ENCODE measurements at regions not wholly inside any gene's neighbourhood (a gene's known extent, or its start where the extent isn't known, plus 50 kb on each side); places are given as distances from the start of the nearest gene placed in this dataset.

GRCh38 chr12:60072911-60073310 is 477.1 kb downstream of the SLC16A7 start:
- H3K79me2 ChIP-seq (ENCODE audit: control insufficient read depth, insufficient read depth, low read length), result no peaks in the 10 kb centered on the region
- no peaks in the 10 kb centered on the region for H3K36me3 ChIP-seq (ENCODE audit: control insufficient read depth in 2 of 2, extremely low read depth in 1 of 2, insufficient read depth in 2 of 2, low read length in 2 of 2)
- H3K9me3 ChIP-seq (ENCODE audit: control insufficient read depth, low read depth, low read length), result no peaks in the 10 kb centered on the region
- H3K4me1 ChIP-seq (ENCODE audit: control insufficient read depth, extremely low read depth, insufficient read depth, low read length), result peaks cover 33% of the 10 kb centered on the region
- dilution Hi-C loops (cut with MboI; ENCODE audit: extremely low pct_ligation_motif_present, low sequenced_read_pairs), result no loop called here
- H3K4me2 ChIP-seq (ENCODE audit: control insufficient read depth, extremely low read depth, insufficient read depth, low read depth, low read length), result no peak overlapping the region
- H3K4me3 ChIP-seq (ENCODE audit: control insufficient read depth in 2 of 3, extremely low read depth in 1 of 3, insufficient read depth in 2 of 3, low read depth in 1 of 3, low read length in 3 of 3), result no peak overlapping the region
- H4K20me1 ChIP-seq (ENCODE audit: control insufficient read depth, extremely low read depth, insufficient read depth, low read length), result no peaks in the 10 kb centered on the region
- FAIRE-seq (no peak), DNase-seq (ENCODE audit: low read depth, low spot score) (peak; percentile 23)
- no peak overlapping the region for H3K9ac ChIP-seq (ENCODE audit: control insufficient read depth, extremely low read depth, insufficient read depth, low read length)
- H2AFZ ChIP-seq (ENCODE audit: control insufficient read depth, low read length), result no peak overlapping the region
- no peak overlapping the region for H3K27ac ChIP-seq (ENCODE audit: control insufficient read depth, insufficient read depth, low read length)
- no peaks in the 10 kb centered on the region for H3K27me3 ChIP-seq (ENCODE audit: control insufficient read depth, extremely low read depth, insufficient read depth, low read length)
- H3K9me1 ChIP-seq (ENCODE audit: control insufficient read depth, extremely low read depth, insufficient read depth, low read length), result no peaks in the 10 kb centered on the region
- no peak for TF ChIP-seq CTCF (optimal IDR thresholded peaks at IDR 0.05 in 1 of 3, IDR thresholded peaks at IDR 0.05 in 1 of 3, conservative IDR thresholded peaks at IDR 0.05 in 1 of 3; ENCODE audit: extremely low read depth in 1 of 3, insufficient read depth in 2 of 3, low read length in 3 of 3)
- no peak for TF ChIP-seq EZH2 (IDR thresholded peaks at IDR 0.05; ENCODE audit: low read length)

GRCh38 chr12:60075091-60075490 is 479.3 kb downstream of the SLC16A7 start:
- H3K4me3 ChIP-seq (ENCODE audit: control insufficient read depth in 2 of 3, extremely low read depth in 1 of 3, insufficient read depth in 2 of 3, low read depth in 1 of 3, low read length in 3 of 3), result no peak overlapping the region
- FAIRE-seq (no peak), DNase-seq (ENCODE audit: low read depth, low spot score) (no peak)
- no peaks in the 10 kb centered on the region for H3K9me3 ChIP-seq (ENCODE audit: control insufficient read depth, low read depth, low read length)
- no peaks in the 10 kb centered on the region for H3K27me3 ChIP-seq (ENCODE audit: control insufficient read depth, extremely low read depth, insufficient read depth, low read length)
- no peak for TF ChIP-seq CTCF (optimal IDR thresholded peaks at IDR 0.05 in 1 of 3, IDR thresholded peaks at IDR 0.05 in 1 of 3, conservative IDR thresholded peaks at IDR 0.05 in 1 of 3; ENCODE audit: extremely low read depth in 1 of 3, insufficient read depth in 2 of 3, low read length in 3 of 3)
- TF ChIP-seq EZH2 (IDR thresholded peaks at IDR 0.05; ENCODE audit: low read length), result no peak
- no peak overlapping the region for H3K27ac ChIP-seq (ENCODE audit: control insufficient read depth, insufficient read depth, low read length)
- H3K4me2 ChIP-seq (ENCODE audit: control insufficient read depth, extremely low read depth, insufficient read depth, low read depth, low read length), result no peak overlapping the region
- dilution Hi-C loops (cut with MboI; ENCODE audit: extremely low pct_ligation_motif_present, low sequenced_read_pairs), result no loop called here
- no peaks in the 10 kb centered on the region for H3K36me3 ChIP-seq (ENCODE audit: control insufficient read depth in 2 of 2, extremely low read depth in 1 of 2, insufficient read depth in 2 of 2, low read length in 2 of 2)
- no peaks in the 10 kb centered on the region for H3K79me2 ChIP-seq (ENCODE audit: control insufficient read depth, insufficient read depth, low read length)
- no peak overlapping the region for H2AFZ ChIP-seq (ENCODE audit: control insufficient read depth, low read length)
- H3K9ac ChIP-seq (ENCODE audit: control insufficient read depth, extremely low read depth, insufficient read depth, low read length), result no peak overlapping the region
- H3K4me1 ChIP-seq (ENCODE audit: control insufficient read depth, extremely low read depth, insufficient read depth, low read length), result peaks cover 31% of the 10 kb centered on the region
- no peaks in the 10 kb centered on the region for H3K9me1 ChIP-seq (ENCODE audit: control insufficient read depth, extremely low read depth, insufficient read depth, low read length)
- H4K20me1 ChIP-seq (ENCODE audit: control insufficient read depth, extremely low read depth, insufficient read depth, low read length), result no peaks in the 10 kb centered on the region
